DND-41 (cell line): ENCODE measurements at regions not wholly inside any gene's neighbourhood (a gene's known extent, or its start where the extent isn't known, plus 50 kb on each side); places are given as distances from the start of the nearest gene placed in this dataset.

Source experiments
- EZH2 ChIP-seq: IDR thresholded peaks from 3 replicates; pipeline ENCODE4 v1.6.1; 2012; ENCODE audit warnings: borderline replicate concordance, low read depth, mild to moderate bottlenecking, moderate library complexity, low read length, inconsistent platforms; ENCODE audit not compliant: severe bottlenecking
- TF ChIP-seq, protein P1 (sequence below): IDR thresholded peaks from 2 replicates; pipeline ENCODE4 v1.5.1; 2012; ENCODE audit warnings: borderline replicate concordance, low read length, moderate library complexity, mild to moderate bottlenecking; ENCODE audit not compliant: poor library complexity, severe bottlenecking; ENCODE audit errors: extremely low read depth

DNA sequence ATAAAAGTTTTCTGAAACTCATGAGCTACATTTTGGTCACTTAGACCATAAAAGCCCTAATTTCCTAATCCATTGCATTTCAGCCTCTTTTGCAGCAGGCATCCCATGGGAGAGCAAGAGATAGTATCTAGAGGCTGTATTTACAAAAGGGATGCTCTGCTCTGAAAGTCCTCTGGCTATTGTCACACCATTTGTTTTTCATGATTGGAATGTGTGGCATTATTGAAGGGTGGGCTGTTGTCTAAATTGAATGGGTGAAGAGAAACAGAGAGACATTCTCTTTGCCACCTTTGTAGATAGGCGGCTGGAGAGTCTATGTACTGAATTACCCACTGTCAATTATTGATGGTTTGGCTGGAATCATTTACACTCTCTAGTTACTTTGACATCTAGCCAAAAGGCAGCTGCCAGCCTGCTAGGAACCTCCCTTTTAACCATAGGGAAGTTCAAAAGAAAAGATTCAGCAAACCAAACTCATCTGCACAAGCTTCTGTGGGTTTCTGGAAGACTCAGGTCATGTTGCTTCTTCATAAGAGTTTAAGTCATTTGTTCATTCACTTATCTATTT lies 89.8 kb upstream of the RARB start:
- TF ChIP-seq, protein P1, sequence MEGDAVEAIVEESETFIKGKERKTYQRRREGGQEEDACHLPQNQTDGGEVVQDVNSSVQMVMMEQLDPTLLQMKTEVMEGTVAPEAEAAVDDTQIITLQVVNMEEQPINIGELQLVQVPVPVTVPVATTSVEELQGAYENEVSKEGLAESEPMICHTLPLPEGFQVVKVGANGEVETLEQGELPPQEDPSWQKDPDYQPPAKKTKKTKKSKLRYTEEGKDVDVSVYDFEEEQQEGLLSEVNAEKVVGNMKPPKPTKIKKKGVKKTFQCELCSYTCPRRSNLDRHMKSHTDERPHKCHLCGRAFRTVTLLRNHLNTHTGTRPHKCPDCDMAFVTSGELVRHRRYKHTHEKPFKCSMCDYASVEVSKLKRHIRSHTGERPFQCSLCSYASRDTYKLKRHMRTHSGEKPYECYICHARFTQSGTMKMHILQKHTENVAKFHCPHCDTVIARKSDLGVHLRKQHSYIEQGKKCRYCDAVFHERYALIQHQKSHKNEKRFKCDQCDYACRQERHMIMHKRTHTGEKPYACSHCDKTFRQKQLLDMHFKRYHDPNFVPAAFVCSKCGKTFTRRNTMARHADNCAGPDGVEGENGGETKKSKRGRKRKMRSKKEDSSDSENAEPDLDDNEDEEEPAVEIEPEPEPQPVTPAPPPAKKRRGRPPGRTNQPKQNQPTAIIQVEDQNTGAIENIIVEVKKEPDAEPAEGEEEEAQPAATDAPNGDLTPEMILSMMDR: no peak
- TF ChIP-seq EZH2: no peak
